GM13976 (cell line): ENCODE measurements at regions not wholly inside any gene's neighbourhood (a gene's known extent, or its start where the extent isn't known, plus 50 kb on each side); places are given as distances from the start of the nearest gene placed in this dataset.
A peak's percentile ranks its signal among the peaks of the same experiment; 100 is the strongest.
"Not testable (repeated sequence)": the region's sequence is repeated elsewhere in the genome, so short reads cannot be mapped to it uniquely, and the experiment has no call there.

Experiments
- DNase-seq: peaks from one replicate; pipeline ENCODE4 v3.0.0; 2012; ENCODE audit warnings: low spot score
- CTCF ChIP-seq: IDR thresholded peaks from 2 replicates; pipeline ENCODE4 v1.5.1; 2012; ENCODE audit warnings: borderline replicate concordance, mild to moderate bottlenecking; ENCODE audit not compliant: insufficient read depth; ENCODE audit errors: extremely low read depth, missing control alignments, control extremely low read depth
- in situ Hi-C: fragments of 300-500 bp; cut with MboI; formaldehyde crosslinking; loops from one replicate; pipeline ENCODE4 v1.12.0; 2022; ENCODE audit warnings: low sequenced_read_pairs, mixed read lengths, inconsistent platforms; ENCODE audit not compliant: unreplicated experiment

GRCh38 chr20:22728146-22728745, 143.9 kb upstream of the FOXA2 start:
- no peak for TF ChIP-seq CTCF
- in situ Hi-C loops = no loop called here
- DNase-seq = no peak

- DNase-seq = no peak
- TF ChIP-seq CTCF = no peak
- in situ Hi-C loops = no loop called here
These were observed 144.8 kb upstream of the FOXA2 start for GRCh38 chr20:22729180-22729579.

GRCh38 chr20:22729616-22730236, 145.4 kb upstream of the FOXA2 start:
- no peak for DNase-seq
- no peak for TF ChIP-seq CTCF
- in situ Hi-C loops = no loop called here

GRCh38 chr20:22732751-22733150, 148.4 kb upstream of the FOXA2 start:
- TF ChIP-seq CTCF = no peak
- DNase-seq = no peak
- in situ Hi-C loops = no loop called here

GRCh38 chr20:22734946-22735647, 150.7 kb upstream of the FOXA2 start:
- DNase-seq, in situ Hi-C loops: not testable (repeated sequence)
- TF ChIP-seq CTCF = peak; percentile 26

- TF ChIP-seq CTCF = no peak
- DNase-seq = no peak
- in situ Hi-C loops = no loop called here
These were observed 156.5 kb upstream of the FOXA2 start for GRCh38 chr20:22740829-22741228.
